Tibial artery (tissue), 4 donors: ENCODE measurements at regions not wholly inside any gene's neighbourhood (a gene's known extent, or its start where the extent isn't known, plus 50 kb on each side); places are given as distances from the start of the nearest gene placed in this dataset.
A peak's percentile ranks its signal among the peaks of the same experiment; 100 is the strongest.

Experiments
- DNase-seq, 2 donors: peaks; one replicate each; pipeline ENCODE4 v3.0.0-alpha.2; 2019
- H3K27ac ChIP-seq, 2 donors: fragments of 200-600 bp; sonication (generic) in 1 of 2; 1 replicate in 1 of 2; 2 replicates in 1 of 2; pipeline ENCODE4 v1.5.1; 2018 to 2019; ENCODE audit warnings: mild to moderate bottlenecking in 1 of 2
- H3K27me3 ChIP-seq, 2 donors: fragments of 200-600 bp; sonication (generic) in 1 of 2; one replicate each; pipeline versions ENCODE4 v1.5.1 to v1.6.0; 2016 to 2019
- H3K36me3 ChIP-seq, 3 donors: fragments of 200-600 bp; sonication (generic) in 2 of 3; one replicate each; pipeline ENCODE4 v1.5.1; 2016 to 2019; ENCODE audit warnings: mild to moderate bottlenecking in 2 of 3
- H3K4me1 ChIP-seq, 4 donors: fragments of 200-600 bp; sonication (generic) in 2 of 4; 1 replicate in 3 of 4; 2 replicates in 1 of 4; pipeline ENCODE4 v1.5.1; 2016 to 2019
- H3K4me3 ChIP-seq, 2 donors: fragments of 200-600 bp; sonication (generic) in 1 of 2; 1 replicate in 1 of 2; 2 replicates in 1 of 2; pipeline ENCODE4 v1.5.1; 2018 to 2019; ENCODE audit warnings: mild to moderate bottlenecking in 2 of 2
- H3K9me3 ChIP-seq, 3 donors: fragments of 200-600 bp; sonication (generic) in 1 of 3; one replicate each; pipeline ENCODE4 v1.5.1; 2016 to 2019
- CTCF ChIP-seq, 2 experiments: fragments of 200-600 bp in 1 of 2; fragments of 450-650 bp in 1 of 2; IDR thresholded peaks; one replicate each; pipeline ENCODE4 v1.5.1; 2017 to 2019; ENCODE audit warnings: antibody characterized with exemption in 2 of 2, mild to moderate bottlenecking in 1 of 2, moderate library complexity in 1 of 2
- intact Hi-C: fragments of 100-400 bp; cut with DNase I; formaldehyde crosslinking; loops from one replicate; pipeline ENCODE4 v1.15.0; 2023; ENCODE audit warnings: low total_unique reads

DNA sequence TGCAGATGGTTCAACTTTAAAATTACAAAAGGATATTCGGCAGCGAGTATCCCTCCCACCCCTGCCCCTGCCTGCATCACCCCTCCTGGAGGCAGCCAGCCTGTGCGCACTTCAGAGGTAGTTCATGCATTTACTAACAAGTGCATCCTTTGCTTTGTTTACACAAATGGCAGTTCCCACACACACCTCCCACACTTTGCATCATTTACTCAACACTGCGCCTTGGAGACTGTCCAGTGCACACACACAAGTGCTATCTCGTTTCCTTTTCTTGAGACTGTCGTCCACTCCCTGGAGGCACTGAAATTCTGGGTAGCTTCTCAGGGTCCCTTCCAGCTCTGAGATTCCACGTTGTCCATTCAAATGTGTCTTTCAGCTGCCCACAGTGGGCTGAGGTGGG is 53.1 kb upstream of the VSX1 start:
- no peak for DNase-seq
- no peak overlapping the region for H3K27ac ChIP-seq
- H3K36me3 ChIP-seq: no peaks in the 10 kb centered on the region
- H3K9me3 ChIP-seq: no peaks in the 10 kb centered on the region
- no peak overlapping the region for H3K4me3 ChIP-seq
- intact Hi-C loops: no loop called here
- H3K27me3 ChIP-seq: peaks cover 0 to 6% of the 10 kb centered on the region in 2 donors
- TF ChIP-seq CTCF (IDR thresholded peaks at IDR 0.05): no peak
- peaks cover 0 to 10% (median 4%) of the 10 kb centered on the region in 4 donors for H3K4me1 ChIP-seq

- H3K4me3 ChIP-seq: no peak overlapping the region
- intact Hi-C loops: no loop called here
- peaks cover 0 to 10% (median 4%) of the 10 kb centered on the region in 4 donors for H3K4me1 ChIP-seq
- no peaks in the 10 kb centered on the region for H3K36me3 ChIP-seq
- no peak for TF ChIP-seq CTCF (IDR thresholded peaks at IDR 0.05)
- DNase-seq: no peak
- no peaks in the 10 kb centered on the region for H3K9me3 ChIP-seq
- no peak overlapping the region for H3K27ac ChIP-seq
- H3K27me3 ChIP-seq: no peaks in the 10 kb centered on the region
These were observed 54.1 kb upstream of the VSX1 start for GRCh38 chr20:25136056-25136455.

GRCh38 chr20:25136643-25137559 is 55.0 kb upstream of the VSX1 start:
- DNase-seq: peak; percentile 83 to 95
- Histone ChIP-seq H3K4me3 (no peak overlapping the region), H3K9me3 (no peaks in the 10 kb centered on the region), H3K27me3 (peaks cover 0 to 6% of the 10 kb centered on the region in 2 donors), H3K4me1 (peaks cover 0 to 10% (median 4%) of the 10 kb centered on the region in 4 donors), H3K36me3 (no peaks in the 10 kb centered on the region), H3K27ac (peak overlapping the region in 1 of 2 donors; percentile 2)
- no peak for TF ChIP-seq CTCF (IDR thresholded peaks at IDR 0.05)
- intact Hi-C loops: no loop called here

- Histone ChIP-seq H3K4me3 (no peak overlapping the region), H3K27me3 (peaks cover 0 to 19% of the 10 kb centered on the region in 2 donors), H3K4me1 (peaks cover 0 to 10% (median 4%) of the 10 kb centered on the region in 4 donors), H3K27ac (no peak overlapping the region), H3K36me3 (no peaks in the 10 kb centered on the region), H3K9me3 (no peaks in the 10 kb centered on the region)
- no peak for DNase-seq
- TF ChIP-seq CTCF (IDR thresholded peaks at IDR 0.05): no peak
- intact Hi-C loops: no loop called here
These were observed 56.3 kb upstream of the ENTPD6 start for GRCh38 chr20:25139029-25139705.

GRCh38 chr20:25140968-25141367 is 54.5 kb upstream of the ENTPD6 start:
- no peak for DNase-seq
- H3K27ac ChIP-seq: no peak overlapping the region
- peaks cover 0 to 22% of the 10 kb centered on the region in 2 donors for H3K27me3 ChIP-seq
- intact Hi-C loops: no loop called here
- no peaks in the 10 kb centered on the region for H3K36me3 ChIP-seq
- TF ChIP-seq CTCF (IDR thresholded peaks at IDR 0.05): no peak
- no peak overlapping the region for H3K4me3 ChIP-seq
- H3K9me3 ChIP-seq: no peaks in the 10 kb centered on the region
- H3K4me1 ChIP-seq: peaks cover 0 to 10% (median 4%) of the 10 kb centered on the region in 4 donors
